SW 1271 (cell line): ENCODE measurements at regions not wholly inside any gene's neighbourhood (a gene's known extent, or its start where the extent isn't known, plus 50 kb on each side); places are given as distances from the start of the nearest gene placed in this dataset.
"Not testable (repeated sequence)": the region's sequence is repeated elsewhere in the genome, so short reads cannot be mapped to it uniquely, and the experiment has no call there.

Experiments
- DNase-seq, 2 experiments: peaks; one replicate each; lab custom pipeline; 2025; lab: John Stamatoyannopoulos, UW

GRCh38 chr14:97946641-97947040, 1149.5 kb downstream of the VRK1 start:
- DNase-seq: no peak

GRCh38 chr14:97948841-97949240, 1151.7 kb downstream of the VRK1 start:
- DNase-seq: no peak

DNA sequence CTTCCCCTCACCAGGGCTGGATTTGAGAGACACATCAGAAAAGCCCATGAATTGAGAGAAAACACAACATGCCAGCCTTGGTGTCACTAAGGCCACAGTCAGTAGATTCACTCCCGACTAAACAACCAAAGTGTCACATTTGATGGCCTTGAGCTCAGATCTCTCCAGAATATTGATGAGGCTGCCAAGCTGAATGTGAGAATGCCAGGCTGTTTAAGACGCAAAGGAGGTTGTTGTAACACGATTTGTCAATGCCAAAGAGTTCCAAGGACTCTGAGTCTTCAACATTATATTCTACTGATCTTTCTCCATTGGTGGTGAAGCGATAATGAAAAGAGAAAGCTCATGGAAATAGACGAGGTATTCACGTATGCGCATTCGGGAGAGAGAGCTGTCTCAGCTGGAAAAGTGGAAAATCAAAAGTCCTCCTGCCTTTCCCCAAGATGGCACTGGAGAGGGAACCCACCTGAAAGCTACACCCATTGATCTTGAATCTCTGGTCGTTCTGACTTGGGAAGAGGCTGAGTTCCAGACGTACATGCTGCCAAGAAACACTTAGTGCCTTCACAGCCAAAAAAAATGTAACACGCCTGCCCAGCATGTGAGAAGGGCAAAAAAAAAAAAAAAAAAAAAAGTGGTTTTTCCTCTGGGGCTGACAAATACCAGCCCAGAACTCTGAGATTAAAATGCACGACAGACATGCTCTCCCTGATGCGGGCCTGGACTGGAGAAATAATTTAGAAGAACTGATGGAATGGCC, 1159.6 kb downstream of the VRK1 start:
- DNase-seq: no peak

DNA sequence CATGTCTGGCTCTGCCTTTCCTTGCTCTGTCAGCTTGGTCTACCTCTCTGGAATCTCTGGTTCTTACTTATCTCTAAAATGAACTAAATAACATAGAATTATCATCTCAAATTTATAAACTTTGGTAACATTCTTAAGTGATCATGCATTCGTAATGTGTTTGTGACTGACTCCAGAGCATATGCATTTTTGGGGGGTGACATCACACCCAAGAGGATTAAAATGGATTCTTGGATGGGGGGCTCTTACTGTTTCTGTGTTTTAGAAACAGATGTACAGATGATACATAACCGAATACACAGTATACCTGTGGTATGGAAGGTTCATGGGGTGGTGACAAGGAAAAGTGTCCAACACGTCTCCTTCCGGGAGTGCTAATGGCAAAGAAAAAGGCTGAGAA, 1162.1 kb downstream of the VRK1 start:
- DNase-seq: no peak

GRCh38 chr14:97960436-97960835, 1163.3 kb downstream of the VRK1 start:
- no peak for DNase-seq

DNA sequence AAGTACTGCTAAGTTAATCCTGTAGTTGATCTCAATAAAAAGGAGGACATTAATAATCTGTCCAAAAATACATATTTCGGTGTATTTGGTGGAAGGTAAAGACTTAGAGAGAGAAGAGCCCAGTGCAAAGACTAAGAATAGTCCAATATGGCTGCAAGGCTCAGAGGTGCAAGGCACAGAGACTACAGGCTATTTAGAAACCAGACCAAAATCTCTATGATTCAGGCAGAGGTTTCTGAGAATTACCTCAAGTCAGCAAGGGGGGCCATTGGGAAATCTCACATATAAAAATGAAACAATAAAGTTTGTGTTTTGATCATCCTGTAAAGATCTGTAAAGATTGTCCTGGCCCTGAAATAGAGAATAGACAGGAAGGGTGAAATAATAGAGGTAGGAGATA, 1173.0 kb downstream of the VRK1 start:
- no peak for DNase-seq

GRCh38 chr14:97975216-97975615, 1178.0 kb downstream of the VRK1 start:
- DNase-seq: no peak

DNA sequence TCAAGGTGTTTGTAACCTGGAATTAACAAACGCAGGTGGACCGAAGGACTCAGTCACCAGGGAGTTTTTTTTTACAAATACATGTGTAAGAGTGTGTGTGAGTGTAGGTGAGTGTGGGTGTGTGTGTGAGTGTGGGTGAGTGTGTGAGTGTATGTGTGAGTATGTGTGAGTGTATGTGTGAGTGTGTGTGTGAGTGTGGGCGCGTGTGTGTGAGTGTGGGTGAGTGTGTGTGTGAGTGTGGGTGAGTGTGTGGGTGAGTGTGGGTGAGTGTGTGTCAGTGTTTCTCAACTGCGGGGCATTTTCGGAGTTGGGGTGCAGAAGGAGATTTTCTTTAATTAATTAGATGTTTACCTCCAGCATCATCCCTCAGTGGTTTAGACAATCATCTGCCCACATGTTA, 1178.8 kb downstream of the VRK1 start:
- DNase-seq: no peak

DNA sequence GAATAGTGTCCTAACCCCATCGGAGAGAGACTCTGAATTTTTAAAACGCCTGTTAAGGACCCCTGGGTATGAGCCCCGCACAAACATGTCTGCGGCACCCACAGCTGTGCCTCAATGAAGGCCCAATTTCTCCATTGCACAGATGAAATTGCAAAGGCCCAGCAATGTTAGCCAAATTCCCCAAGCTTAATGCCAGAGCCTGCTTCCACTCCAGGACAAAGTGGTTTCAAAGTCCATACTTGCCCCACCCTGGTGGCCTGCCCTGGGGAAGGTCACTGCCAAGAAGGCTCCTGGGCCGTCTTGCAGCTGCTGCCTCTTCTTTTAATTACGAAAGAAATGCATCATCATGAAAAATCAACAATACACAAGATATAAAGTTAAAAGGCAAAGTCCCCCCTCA, 1179.7 kb downstream of the VRK1 start:
- no peak for DNase-seq

- no peak for DNase-seq
These were observed 1180.6 kb downstream of the VRK1 start for GRCh38 chr14:97977651-97978261.

DNA sequence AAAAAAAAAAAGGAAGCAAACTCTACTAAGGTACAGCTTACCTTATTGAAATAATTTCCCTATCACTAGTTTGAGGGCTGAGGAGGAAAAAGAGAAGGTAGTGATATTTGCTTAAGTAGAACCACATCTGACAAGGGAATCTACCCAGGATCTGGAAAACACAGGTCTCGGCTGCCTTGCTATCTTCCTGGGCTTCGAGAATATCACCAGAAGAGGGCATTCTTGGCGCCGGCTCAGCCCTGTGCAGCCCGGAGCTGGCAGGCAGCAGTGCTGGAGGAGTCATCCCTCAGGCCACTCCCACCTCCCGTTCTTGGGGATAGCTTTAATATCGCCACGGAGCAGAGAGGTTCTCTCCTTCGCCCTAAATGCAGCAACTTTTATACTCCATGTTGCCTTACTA, 1181.2 kb downstream of the VRK1 start:
- peak in 1 of 2 experiments; percentile 12 for DNase-seq

GRCh38 chr14:97993508-97994019, 1196.4 kb downstream of the VRK1 start:
- no peak for DNase-seq

- DNase-seq: no peak
These were observed 1196.9 kb downstream of the VRK1 start for GRCh38 chr14:97994020-97994531.

DNA sequence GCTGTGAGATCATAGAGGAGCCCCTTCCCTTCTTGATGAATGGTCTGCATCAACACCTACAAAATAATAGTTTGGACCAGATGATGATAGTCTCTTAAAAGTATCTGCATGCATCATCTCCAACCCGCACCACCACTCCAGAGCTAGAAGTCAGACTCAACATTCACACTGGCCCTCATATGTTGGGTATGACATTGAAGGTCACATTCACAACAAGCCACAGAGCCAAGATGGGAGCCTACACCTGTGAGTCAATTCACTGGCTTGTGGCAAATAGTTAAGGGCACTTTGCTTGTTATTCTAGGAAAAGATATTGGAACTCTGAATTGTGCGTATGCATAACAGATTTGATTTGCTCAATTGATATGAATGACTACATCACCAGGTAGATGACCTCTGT, 1197.9 kb downstream of the VRK1 start:
- no peak for DNase-seq

DNA sequence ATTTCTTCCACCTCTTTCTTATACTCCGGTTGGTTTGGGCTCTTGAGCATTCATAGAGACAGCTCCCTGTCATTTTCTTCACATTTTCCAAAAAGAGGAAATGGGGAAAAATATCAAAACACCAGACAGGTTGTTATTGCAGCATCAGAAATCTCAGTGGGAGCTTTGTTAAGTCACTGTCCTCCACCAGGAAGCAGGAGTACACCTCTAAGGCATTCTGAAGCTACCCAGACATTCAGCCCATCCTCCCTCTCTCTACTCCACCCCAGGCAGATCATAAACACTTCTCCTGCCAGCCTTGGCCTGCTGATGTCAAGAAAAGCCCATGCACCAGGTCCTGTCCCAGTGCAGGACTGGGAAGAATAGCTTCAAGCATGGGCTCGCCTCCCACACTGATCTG, 1198.3 kb downstream of the VRK1 start:
- DNase-seq: no peak

GRCh38 chr14:98006008-98006407, 1208.8 kb downstream of the VRK1 start:
- DNase-seq: no peak

DNA sequence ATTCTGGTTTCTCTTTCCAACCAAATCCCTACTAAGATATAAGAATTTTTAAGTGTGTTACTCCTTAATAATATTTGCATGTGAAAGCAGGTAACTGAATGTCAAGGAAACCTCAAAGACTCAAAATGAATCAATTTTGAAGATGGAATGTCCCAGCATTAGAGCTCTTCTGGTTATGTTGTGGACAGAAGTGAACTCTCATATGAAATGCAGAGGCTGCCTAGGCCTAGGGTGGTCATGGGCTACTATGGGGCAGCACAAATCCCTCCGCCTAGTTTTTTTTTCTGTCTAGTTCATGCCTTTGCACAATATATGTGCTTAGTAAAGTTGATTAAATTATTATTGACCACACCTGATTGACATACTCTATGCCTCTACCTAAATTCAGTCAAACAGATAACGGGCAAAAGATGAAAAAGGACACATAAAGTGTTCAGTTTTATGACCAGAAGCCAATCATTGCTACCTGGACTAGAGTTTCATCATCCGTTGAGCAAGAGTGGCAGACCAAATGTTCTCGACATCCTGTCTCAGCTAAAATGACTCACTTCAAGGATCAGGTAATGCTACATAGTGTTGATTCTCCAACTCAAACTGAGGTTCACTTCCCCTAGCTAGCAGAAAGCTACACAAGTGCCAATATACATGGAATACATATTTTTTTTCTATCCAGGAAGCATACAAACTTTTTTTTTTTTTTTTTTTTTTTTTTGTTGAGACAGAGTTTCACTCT, 1211.4 kb downstream of the VRK1 start:
- DNase-seq: no peak

- not testable (repeated sequence) for DNase-seq
These were observed 1212.0 kb downstream of the VRK1 start for GRCh38 chr14:98009177-98009576.

DNA sequence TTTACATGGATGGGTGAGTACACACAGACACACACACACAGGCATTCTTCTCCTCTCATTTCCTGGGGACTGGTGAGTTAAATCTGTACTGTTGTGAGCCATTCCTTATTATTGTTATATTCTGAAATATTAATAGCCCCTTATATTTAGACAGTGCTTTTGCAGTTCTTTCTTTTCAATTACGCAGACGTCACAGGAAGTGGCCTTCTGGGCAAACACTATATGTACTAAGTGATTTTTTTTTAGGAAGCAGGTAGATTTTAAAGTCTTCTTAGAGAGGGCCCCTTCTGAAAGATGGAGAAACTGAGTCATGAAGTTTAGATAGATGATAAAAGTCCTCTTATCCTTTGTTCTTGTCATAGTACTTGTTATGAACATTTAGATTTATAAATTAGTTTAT, 1213.6 kb downstream of the VRK1 start:
- no peak for DNase-seq

DNA sequence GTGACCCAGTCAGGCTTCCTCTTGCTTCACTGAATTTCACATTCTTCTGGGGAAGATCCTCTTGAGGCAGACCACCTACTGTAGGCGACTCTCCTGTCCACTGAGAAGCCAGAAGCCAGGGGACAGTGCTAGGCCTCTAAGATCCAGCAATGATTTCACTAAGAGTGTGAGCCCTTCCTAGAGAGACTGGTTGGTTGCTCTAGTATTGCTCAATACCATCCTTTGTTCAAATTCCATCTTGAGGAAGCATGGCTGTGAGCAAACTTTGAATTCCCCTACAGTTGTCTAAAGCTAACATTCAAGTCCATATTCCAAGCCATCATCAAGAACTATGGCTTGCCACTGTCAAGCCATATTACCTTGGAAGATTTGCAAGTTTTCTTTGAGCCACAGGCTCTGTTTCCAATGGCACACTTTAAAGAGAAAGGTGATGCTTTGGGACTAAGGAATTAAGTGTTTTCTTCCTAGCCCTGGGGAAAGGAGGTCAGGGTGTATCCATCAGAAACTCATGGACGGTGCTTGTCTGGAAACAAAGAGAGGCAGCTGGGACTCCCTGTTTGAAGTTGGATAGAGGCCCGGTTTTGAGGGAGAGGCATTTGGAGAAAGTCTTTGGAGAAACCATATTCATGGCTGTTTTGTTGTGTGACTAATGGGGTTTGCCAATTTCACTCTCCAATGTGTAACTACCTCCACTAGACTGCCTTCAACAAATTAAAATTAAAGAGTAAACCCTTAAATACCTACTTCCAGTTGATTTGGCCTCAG, 1217.9 kb downstream of the VRK1 start:
- DNase-seq: no peak

DNA sequence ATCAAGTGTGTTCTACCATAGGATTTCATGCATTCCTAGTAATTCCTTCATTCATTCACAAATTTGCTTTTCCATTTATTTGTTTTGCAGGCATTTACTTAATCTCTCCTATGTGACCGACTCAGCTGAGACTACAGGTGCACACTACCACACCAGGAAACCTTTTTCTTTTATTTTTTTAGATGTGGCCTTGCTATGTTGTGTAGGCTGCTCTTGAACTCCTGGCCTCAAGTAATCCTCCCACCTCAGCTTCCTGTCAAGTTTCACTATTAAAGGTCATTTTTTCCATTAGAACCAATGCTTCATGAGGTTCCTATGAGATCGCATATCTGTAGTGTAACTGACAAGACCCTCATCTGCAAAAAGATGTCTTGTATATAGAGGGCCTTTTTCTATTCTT, 1218.7 kb downstream of the VRK1 start:
- DNase-seq: no peak

DNA sequence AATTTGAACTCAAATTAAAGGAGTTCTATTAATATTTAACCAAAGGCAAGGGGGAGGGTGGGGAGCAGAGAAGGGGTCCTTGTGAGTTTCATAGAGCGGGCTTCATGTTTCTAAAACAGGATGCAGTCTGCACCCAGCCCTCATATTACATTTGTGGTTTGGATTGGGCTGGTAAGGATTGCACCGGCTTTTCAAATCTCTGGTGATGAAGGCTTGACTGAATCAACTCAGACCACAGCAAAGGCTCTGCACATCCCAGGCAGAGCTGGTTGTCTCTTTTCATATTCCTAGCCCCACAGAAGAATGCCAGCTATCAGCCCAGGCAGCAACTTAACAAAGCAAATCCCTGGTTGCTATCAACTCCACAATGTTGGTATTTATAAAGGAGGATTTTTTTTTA, 1221.4 kb downstream of the VRK1 start:
- DNase-seq: no peak
